Amniotic epithelial cell (primary cell): ENCODE measurements at regions not wholly inside any gene's neighbourhood (a gene's known extent, or its start where the extent isn't known, plus 50 kb on each side); places are given as distances from the start of the nearest gene placed in this dataset.
"Not testable (repeated sequence)": the region's sequence is repeated elsewhere in the genome, so short reads cannot be mapped to it uniquely, and the experiment has no call there.

ENCODE experiments used
- DNase-seq: peaks from one replicate; pipeline ENCODE4 v3.0.0-alpha.2; 2010; ENCODE audit warnings: low read depth

DNA sequence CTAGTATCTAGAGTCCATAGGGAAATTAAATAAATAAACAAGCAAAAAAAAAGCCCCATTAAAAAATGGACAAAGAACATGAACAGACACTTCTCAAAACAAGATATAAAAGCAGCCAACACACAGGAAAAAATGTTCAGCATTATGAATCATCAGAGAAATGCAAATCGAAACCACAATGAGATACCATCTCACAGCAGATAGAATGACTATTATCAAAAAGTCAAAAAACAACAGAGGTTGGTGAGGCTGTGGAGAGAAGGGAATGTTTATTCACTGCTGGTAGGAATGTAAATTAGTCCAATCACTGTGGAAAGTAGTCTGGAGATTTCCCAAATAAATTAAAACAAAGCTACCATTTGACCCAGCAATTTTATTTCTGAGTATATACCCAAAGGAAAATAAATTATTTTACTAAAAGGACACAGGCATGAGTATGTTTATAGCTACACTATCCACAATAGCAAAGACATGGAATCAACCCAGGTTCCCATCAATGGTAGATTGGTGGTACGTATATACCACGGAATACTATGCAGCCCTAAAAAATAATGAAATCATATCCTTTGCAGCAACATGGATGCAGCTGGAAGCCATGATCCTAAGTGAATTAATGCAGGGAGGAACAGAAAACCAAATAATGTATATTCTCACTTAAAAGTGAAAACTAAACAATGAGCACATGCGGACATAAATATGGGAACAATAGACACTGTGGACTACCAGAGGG lies 366.5 kb upstream of the SEMA3C start:
- peak; percentile 92 for DNase-seq

DNA sequence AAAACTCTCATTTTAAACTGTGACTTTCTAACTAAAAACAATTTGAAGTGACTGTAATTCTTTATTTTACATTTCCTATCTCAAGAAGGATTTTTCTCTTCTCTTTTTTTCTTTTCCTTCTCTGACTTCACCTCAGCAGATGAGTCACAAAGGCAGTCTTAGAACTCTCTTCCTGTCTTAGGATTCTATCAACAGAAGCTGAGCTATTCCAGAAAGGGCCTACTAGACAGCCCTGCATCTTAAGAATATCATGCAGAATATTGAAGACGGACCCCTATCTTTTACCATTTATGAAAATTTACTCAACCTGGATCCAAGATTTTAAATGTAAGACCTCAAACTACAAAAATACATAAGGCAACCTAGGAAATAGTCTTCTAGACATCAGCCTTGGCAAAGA lies 365.7 kb upstream of the SEMA3C start:
- peak; percentile 81 for DNase-seq

- no peak for DNase-seq
Measured at GRCh38 chr7:81280531-81280930, 361.7 kb upstream of the SEMA3C start.

GRCh38 chr7:81277691-81278090 lies 358.8 kb upstream of the SEMA3C start:
- no peak for DNase-seq

DNA sequence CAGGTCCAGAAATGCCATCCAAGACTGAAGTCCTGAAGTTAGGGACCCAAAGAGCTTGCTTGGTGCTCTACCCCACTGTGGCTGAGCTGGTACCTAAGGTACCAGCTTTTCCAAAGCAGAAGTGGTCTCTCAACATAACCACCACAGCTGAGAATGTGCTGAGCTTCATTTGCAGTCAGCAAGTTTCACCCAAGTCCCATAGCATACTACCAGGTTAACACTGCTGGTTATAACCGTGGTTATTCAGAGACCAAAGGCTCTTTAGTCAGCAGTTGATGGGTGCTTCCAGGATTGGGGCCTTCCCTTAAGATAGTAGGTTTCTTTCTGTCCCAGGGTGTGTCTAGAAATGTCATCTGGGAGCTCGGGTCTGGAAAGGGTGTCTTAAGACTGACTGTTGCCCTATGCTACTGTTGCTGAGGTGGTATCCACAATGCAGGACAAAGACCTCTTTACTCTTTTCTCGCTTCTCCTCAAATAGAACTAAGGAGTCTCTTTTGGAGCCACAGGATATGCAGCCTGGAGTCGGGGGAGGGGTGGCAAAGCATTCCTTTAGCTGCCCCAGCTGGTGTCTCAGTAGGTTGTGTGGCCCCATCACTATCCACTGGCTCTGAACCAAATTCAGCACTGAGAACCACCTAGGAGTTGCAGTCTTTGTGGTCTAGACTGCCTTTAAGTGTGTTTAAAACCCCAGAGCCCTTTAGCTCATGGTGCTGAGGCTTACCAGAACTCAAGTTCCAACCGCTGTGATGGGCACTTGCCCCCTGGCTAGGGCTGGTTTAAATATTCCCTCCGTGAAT lies 354.9 kb upstream of the SEMA3C start:
- no peak for DNase-seq

GRCh38 chr7:81272176-81272575 lies 353.3 kb upstream of the SEMA3C start:
- DNase-seq: no peak

DNA sequence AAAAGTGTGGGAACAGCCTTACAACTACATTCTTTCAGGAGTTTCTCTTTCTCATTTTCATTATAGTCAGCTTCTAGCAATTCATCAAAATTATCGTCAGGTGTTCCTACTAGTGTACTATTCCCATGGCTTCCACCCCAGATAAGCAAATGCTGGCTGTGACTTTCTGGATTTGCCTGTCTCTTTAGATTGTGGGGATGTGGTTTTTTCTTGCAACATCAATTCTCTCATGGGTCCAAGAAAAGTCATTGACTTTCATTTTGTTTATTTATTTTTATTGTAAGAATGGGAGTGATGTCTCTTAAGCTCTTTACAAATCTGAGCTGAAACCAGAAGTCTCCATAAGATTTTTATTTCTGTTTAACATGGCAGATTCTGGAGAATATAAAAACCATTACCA lies 349.7 kb upstream of the SEMA3C start:
- DNase-seq: peak; percentile 52

DNA sequence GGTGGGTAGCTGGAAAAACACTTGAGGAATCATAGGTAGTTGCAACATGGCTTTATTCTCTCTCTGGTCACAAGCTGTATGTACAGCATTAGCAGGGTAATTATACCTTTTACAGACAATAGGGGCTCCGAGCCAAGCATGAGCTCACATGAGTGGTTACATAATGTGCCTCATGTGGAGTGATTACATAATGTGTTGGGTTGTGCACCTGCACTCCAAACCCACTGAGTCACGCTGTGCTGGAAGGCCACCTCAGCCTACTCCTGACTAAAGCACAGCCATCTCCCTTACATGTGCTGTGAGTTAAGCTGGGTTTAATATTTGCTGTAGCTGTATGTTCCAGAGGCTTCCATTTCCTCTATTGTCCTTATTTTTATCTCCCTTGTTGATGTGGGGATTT lies 348.7 kb upstream of the SEMA3C start:
- DNase-seq: peak; percentile 52

DNA sequence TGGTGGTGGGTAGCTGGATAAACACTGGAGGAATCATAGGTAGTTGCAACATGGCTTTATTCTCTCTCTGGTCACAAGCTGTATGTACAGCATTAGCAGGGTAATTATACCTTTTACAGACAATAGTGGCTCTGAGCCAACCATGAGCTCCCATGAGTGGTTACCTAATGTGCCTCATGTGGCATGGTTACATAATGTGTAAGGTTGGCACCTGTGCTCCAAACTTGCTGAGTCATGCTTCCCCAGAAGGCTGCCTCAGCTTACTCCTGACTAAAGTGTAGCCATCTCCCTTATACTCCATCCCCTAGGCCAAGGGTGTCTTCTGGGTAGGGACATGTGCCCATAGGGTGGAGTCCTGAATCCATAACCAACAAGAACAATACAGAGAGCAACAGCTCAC lies 345.3 kb upstream of the SEMA3C start:
- no peak for DNase-seq

DNA sequence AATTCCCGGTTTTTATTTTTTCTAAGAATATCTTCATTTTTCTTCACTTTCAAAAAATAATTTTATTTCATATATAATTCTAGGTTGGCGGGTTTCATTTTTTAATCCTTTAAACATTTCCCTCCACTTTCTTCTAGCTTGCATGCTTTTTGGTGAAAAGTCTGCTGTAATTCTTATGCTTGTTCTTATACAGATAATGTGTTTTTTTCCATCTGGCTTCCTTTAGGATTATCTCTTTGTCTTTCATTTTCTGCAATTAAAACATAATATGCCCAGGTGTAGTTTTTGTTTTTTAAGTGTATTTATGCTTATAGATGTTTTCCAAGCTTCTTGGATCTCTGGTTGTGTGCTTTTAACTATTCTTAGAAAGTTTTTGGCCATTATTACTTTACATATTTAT lies 341.3 kb upstream of the SEMA3C start:
- peak; percentile 45 for DNase-seq

DNA sequence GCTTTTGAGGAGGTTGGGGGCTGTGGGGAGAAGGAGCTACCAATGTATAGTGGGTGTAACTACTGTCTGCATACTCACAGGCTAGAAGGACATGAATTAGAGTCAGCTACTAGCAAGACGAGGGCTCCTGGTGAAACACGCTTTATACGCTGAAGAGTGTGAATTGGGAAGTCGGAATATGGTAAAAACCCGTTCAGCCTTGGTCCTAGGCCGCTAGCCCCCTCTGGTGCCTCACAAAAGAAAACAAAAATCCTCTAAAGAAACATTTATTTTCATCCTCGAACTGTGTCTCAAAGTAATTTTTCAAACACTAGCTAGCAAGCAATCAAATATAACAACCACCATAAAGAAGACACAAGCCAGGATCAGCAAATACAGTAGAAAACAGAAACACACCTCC lies 338.1 kb upstream of the SEMA3C start:
- peak; percentile 57 for DNase-seq

GRCh38 chr7:81248420-81248819 lies 329.6 kb upstream of the SEMA3C start:
- DNase-seq: no peak

DNA sequence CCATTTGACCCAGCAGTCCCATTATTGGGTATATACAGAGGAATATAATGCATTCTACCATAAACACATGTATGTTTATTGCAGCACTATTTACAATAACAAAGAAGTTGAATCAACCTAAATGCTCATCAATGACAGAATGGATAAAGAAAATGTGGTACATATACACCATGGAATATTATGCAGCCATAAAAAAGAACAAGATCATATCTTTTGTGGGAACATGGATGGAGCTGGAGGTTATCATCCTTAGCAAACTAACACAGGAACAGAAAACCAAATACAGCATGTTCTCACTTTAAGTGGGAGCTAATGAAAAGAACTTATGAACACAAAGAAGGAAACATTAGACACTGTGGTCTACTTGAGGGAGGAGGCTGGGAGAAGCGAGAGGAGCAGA lies 328.5 kb upstream of the SEMA3C start:
- DNase-seq: not testable (repeated sequence)

DNA sequence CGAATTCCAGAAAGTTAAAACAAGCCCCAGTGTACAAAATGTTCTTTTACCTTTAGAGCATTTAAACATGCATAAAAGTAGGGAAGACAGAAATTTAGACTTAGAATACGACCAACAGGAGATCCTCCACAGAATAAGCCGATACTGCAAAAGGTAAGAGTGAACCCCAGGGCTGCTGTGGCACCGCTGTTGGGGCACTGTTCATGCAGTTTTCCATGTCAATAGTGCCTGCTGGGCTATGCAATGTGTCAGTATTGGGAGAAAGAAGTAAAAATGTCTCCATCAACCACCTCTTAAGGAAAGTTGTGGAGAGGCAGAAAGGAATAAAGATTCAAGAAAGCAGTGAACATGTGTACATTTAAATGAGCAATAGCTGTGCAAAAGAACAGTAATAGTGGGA lies 326.5 kb upstream of the SEMA3C start:
- DNase-seq: no peak

- DNase-seq: peak; percentile 40
Measured at GRCh38 chr7:81244224-81244623, 325.4 kb upstream of the SEMA3C start.

GRCh38 chr7:81236560-81236959 lies 317.7 kb upstream of the SEMA3C start:
- DNase-seq: no peak

DNA sequence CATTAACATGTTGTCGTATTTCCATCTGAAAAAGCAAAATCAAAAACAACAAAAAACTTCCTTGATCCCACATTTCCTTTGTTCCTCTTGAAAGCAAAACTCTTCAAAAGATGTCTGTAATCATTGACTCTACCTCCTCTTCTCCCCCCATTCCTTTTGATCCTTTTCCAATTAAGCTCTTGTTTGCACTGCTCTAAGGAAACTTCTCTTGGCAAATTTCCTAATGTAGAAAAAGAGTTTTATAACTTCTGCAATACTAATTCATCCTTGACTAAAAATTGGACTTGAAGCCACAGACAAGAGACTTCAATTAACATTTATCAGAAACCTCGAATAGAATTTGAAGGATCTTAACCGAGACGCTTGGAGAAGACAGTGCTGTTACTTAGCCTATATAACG lies 317.1 kb upstream of the SEMA3C start:
- DNase-seq: no peak

- peak; percentile 72 for DNase-seq
Measured at GRCh38 chr7:81234896-81235295, 316.0 kb upstream of the SEMA3C start.

- DNase-seq: no peak
Measured at GRCh38 chr7:81233208-81233940, 314.5 kb upstream of the SEMA3C start.

DNA sequence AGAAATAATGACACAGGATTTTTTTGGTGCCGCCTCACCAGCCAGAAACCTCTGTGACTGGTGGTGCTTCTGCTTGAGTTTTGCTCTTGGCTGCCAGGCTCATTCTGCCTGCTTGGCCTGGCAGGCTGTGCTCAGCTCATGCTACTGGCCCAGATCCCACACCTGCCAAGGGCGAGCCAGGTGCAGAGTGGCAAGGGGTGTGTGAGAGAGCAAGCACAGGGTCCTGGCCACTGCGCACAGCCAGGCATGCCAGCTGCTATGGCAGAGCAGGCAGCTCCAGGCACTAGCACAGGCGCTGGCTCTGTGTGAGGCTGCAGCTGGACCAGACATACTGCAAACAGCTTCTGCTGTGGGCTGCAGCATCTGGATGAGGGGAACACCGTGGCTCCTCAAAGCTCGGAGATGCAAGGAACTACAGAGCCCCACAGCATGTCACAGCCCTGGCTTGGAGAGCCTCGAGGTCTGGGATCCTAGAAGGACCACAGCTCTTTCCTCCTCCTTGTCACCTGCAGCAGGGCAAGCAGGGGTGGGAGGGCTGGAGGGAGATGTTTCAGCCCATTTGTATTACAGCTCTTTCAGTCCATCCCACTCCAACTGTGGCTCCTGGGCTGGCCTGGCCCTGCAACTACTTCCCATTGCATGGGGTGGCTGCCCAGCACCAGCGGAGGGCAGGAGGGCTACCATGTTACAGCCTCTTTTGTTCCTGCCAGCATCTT lies 313.4 kb upstream of the SEMA3C start:
- no peak for DNase-seq

GRCh38 chr7:81231301-81231838 lies 312.5 kb upstream of the SEMA3C start:
- no peak for DNase-seq

GRCh38 chr7:81226234-81226633 lies 307.4 kb upstream of the SEMA3C start:
- no peak for DNase-seq
